PC-9 (cell line): ENCODE measurements at regions not wholly inside any gene's neighbourhood (a gene's known extent, or its start where the extent isn't known, plus 50 kb on each side); places are given as distances from the start of the nearest gene placed in this dataset.
"Not testable (repeated sequence)": the region's sequence is repeated elsewhere in the genome, so short reads cannot be mapped to it uniquely, and the experiment has no call there.

Source experiments
- BruUV-seq: library from RNA; stranded (reverse); fragments of 400-500 nt; replicated peaks from 2 replicates; lab custom pipeline; 2021; lab: Mats Ljungman, UMichigan
- CTCF ChIA-PET: fragments of 300-600 bp; sonication (Branson Sonifier 250); formaldehyde crosslinking; loops from one replicate; lab custom pipeline; 2022; ENCODE audit warnings: antibody characterized with exemption; lab: Charles Lee
- POLR2A ChIA-PET: fragments of 300-600 bp; sonication (Branson Sonifier 250); formaldehyde crosslinking; loops from one replicate; lab custom pipeline; 2022; ENCODE audit warnings: antibody characterized with exemption; ENCODE audit not compliant: unreplicated experiment; lab: Charles Lee
- DNase-seq, 2 experiments: peaks; one replicate each; pipeline versions ENCODE4 v3.0.0 to v3.0.0-alpha.2; 2015 to 2022; ENCODE audit warnings: mixed read lengths in 1 of 2
- H2AFZ ChIP-seq: fragments of 200-600 bp; sonication (generic); 2 replicates; pipeline ENCODE4 v1.8.1; 2017; ENCODE audit warnings: antibody characterized with exemption
- H3F3A ChIP-seq: fragments of 200-600 bp; sonication (generic); 2 replicates; pipeline ENCODE4 v1.8.1; 2017; ENCODE audit warnings: antibody characterized with exemption, mild to moderate bottlenecking, low read depth; ENCODE audit not compliant: insufficient read depth
- H3K27ac ChIP-seq: fragments of 200-600 bp; sonication (generic); 2 replicates; pipeline ENCODE4 v1.6.1; 2016; ENCODE audit warnings: mixed run types
- H3K27me3 ChIP-seq: fragments of 200-600 bp; sonication (generic); 2 replicates; pipeline ENCODE4 v1.6.1; 2016; ENCODE audit warnings: low read depth, mixed run types; ENCODE audit not compliant: insufficient read depth
- H3K36me3 ChIP-seq: fragments of 200-600 bp; sonication (generic); 2 replicates; pipeline ENCODE4 v1.6.1; 2016; ENCODE audit warnings: low read depth, mixed run types
- H3K4me1 ChIP-seq: fragments of 200-600 bp; sonication (generic); replicated peaks from 2 replicates; pipeline ENCODE4 v1.6.1; 2016; ENCODE audit warnings: mixed run types; ENCODE audit not compliant: insufficient read depth
- H3K4me2 ChIP-seq: fragments of 200-600 bp; sonication (generic); 2 replicates; pipeline ENCODE4 v1.6.1; 2017; ENCODE audit warnings: mixed run types
- H3K4me3 ChIP-seq: fragments of 200-600 bp; sonication (generic); 2 replicates; pipeline ENCODE4 v1.6.1; 2016; ENCODE audit warnings: mixed run types
- H3K79me2 ChIP-seq: fragments of 200-600 bp; sonication (generic); 2 replicates; pipeline ENCODE4 v1.6.1; 2017; ENCODE audit warnings: low read depth, mixed run types
- H3K9me2 ChIP-seq: fragments of 200-600 bp; sonication (generic); 2 replicates; pipeline ENCODE4 v1.8.1; 2017; ENCODE audit warnings: mild to moderate bottlenecking; ENCODE audit not compliant: insufficient read depth
- H3K9me3 ChIP-seq: fragments of 200-600 bp; sonication (generic); 2 replicates; pipeline ENCODE4 v1.8.1; 2016; ENCODE audit warnings: low read depth; ENCODE audit not compliant: insufficient read depth
- H4K20me1 ChIP-seq: fragments of 200-600 bp; sonication (generic); 2 replicates; pipeline ENCODE4 v1.8.1; 2017; ENCODE audit not compliant: insufficient read depth
- CTCF ChIP-seq: fragments of 200-600 bp; sonication (generic); conservative IDR thresholded peaks from 2 replicates; pipeline ENCODE4 v1.6.1; 2017; ENCODE audit warnings: mixed run types, antibody characterized with exemption, mild to moderate bottlenecking, moderate library complexity
- EZH2 ChIP-seq: fragments of 200-600 bp; sonication (generic); IDR thresholded peaks from 2 replicates; pipeline ENCODE4 v1.8.0; 2017; ENCODE audit warnings: antibody characterized with exemption, low read depth
- intact Hi-C: fragments of 100-400 bp; cut with micrococcal nuclease; formaldehyde crosslinking; loops from one replicate; pipeline ENCODE4 v1.10.0; 2022; ENCODE audit not compliant: unreplicated experiment

- DNase-seq: no peak
- H3K4me1 ChIP-seq: no peaks in the 10 kb centered on the region
- H3K4me3 ChIP-seq: no peak overlapping the region
- no peak overlapping the region for H3K4me2 ChIP-seq
- H3K9me3 ChIP-seq: no peaks in the 10 kb centered on the region
- H3K27ac ChIP-seq: no peak overlapping the region
- H2AFZ ChIP-seq: no peak overlapping the region
- H3K79me2 ChIP-seq: no peaks in the 10 kb centered on the region
- H3K27me3 ChIP-seq: no peaks in the 10 kb centered on the region
- no peaks in the 10 kb centered on the region for H3K9me2 ChIP-seq
- intact Hi-C loops: no loop called here
- BruUV-seq: no TSS peak
- H3F3A ChIP-seq: no peaks in the 10 kb centered on the region
- H4K20me1 ChIP-seq: no peaks in the 10 kb centered on the region
- ChIA-PET POLR2A (no interaction called here), CTCF (no interaction called here)
- no peaks in the 10 kb centered on the region for H3K36me3 ChIP-seq
- TF ChIP-seq EZH2 (no peak), CTCF (no peak)
Measured at GRCh38 chr16:63653044-63653839, 1468.6 kb downstream of the CDH11 start.

GRCh38 chr16:63652091-63652490 lies 1469.8 kb downstream of the CDH11 start:
- POLR2A ChIA-PET: interaction anchor here (0.7 kb wide), 1 partner anchor 822 kb away, joined by 8 read pairs; no protein-coding TSS in a partner anchor
- Histone ChIP-seq H4K20me1 (no peaks in the 10 kb centered on the region), H3K4me3 (no peak overlapping the region), H3K4me1 (no peaks in the 10 kb centered on the region), H3F3A (no peaks in the 10 kb centered on the region), H3K79me2 (no peaks in the 10 kb centered on the region), H2AFZ (no peak overlapping the region), H3K27ac (no peak overlapping the region), H3K9me2 (no peaks in the 10 kb centered on the region), H3K9me3 (no peaks in the 10 kb centered on the region), H3K36me3 (no peaks in the 10 kb centered on the region), H3K4me2 (no peak overlapping the region), H3K27me3 (no peaks in the 10 kb centered on the region)
- CTCF ChIA-PET: no interaction called here
- no TSS peak for BruUV-seq
- no peak for DNase-seq
- intact Hi-C loops: no loop called here
- TF ChIP-seq CTCF (no peak), EZH2 (no peak)

- ChIA-PET CTCF (no interaction called here), POLR2A (no interaction called here)
- Histone ChIP-seq H3K4me1 (no peaks in the 10 kb centered on the region), H3K36me3 (no peaks in the 10 kb centered on the region), H3K9me3 (no peaks in the 10 kb centered on the region), H3K4me2 (no peak overlapping the region), H3K79me2 (no peaks in the 10 kb centered on the region), H3K9me2 (no peaks in the 10 kb centered on the region), H4K20me1 (no peaks in the 10 kb centered on the region), H3K4me3 (no peak overlapping the region), H2AFZ (no peak overlapping the region), H3F3A (no peaks in the 10 kb centered on the region), H3K27me3 (no peaks in the 10 kb centered on the region), H3K27ac (no peak overlapping the region)
- no TSS peak for BruUV-seq
- TF ChIP-seq EZH2 (no peak), CTCF (no peak)
- intact Hi-C loops: no loop called here
- no peak for DNase-seq
Measured at GRCh38 chr16:63650550-63650949, 1471.3 kb downstream of the CDH11 start.

DNA sequence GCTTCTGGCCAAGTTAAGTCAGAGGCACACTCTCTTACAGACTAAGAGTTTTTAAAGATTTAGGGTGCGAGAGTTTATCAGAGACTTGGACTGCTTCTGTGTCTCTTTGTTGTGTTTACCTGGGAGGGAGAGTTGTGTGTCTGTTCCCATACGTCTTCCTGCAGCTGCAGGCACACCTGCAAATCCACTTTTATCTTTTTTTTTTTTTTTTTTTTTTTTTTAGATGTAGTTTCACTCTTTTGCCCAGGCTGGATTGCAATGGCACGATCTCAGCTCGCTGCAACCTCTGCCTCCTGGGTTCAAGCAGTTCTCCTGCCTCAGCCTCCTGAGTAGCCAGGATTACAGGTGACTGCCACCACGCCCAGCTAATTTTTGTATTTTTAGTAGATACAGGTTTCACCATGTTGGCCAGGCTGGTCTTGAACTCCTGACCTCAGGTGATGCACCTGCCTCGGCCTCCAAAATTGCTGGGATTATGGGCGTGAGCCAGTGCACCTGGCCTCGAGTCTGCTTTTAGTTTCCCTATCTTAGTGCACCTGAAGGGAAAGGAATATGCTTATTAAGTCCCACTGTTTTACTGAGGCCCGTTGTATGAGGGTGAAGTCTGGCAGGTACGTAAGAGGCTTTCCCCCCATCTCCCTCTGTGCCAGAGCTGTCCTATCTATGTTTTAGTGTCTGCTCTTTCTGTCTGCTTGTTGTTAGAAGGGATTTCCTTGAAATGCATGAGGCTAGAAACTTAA lies 1488.0 kb downstream of the CDH11 start:
- POLR2A ChIA-PET, H3F3A ChIP-seq, CTCF ChIA-PET, BruUV-seq, DNase-seq, H3K9me3 ChIP-seq, H3K4me3 ChIP-seq, H3K4me2 ChIP-seq, H3K79me2 ChIP-seq, H3K27me3 ChIP-seq, H3K27ac ChIP-seq, H3K4me1 ChIP-seq, H3K36me3 ChIP-seq, H4K20me1 ChIP-seq, H3K9me2 ChIP-seq, intact Hi-C loops: not testable (repeated sequence)
- H2AFZ ChIP-seq: 0 out of 2 replicates have a peak overlapping the region, but pooled peaks have one; percentile 48
